ENCODE measurements at regions not wholly inside any gene's neighbourhood (a gene's known extent, or its start where the extent isn't known, plus 50 kb on each side); places are given as distances from the start of the nearest gene placed in this dataset.
"Not testable (repeated sequence)": the region's sequence is repeated elsewhere in the genome, so short reads cannot be mapped to it uniquely, and the experiment has no call there.

GRCh38 chr14:106153362-106153955 is 627.1 kb downstream of the TMEM121 start:
- H3K79me2 ChIP-seq (ENCODE audit: control insufficient read depth, insufficient read depth, low read length); BruUV-seq (replicated peaks); dilution Hi-C loops (cut with MboI; ENCODE audit: extremely low pct_ligation_motif_present, low sequenced_read_pairs); H3K9me1 ChIP-seq (replicated peaks; ENCODE audit: control insufficient read depth, extremely low read depth, insufficient read depth, low read length); H3K27ac ChIP-seq (ENCODE audit: insufficient read depth, low read depth, low read length); H3K9ac ChIP-seq (replicated peaks; ENCODE audit: extremely low read depth, insufficient read depth, low read length); H3K4me1 ChIP-seq (ENCODE audit: control insufficient read depth, extremely low read depth, insufficient read depth, low read length); H4K20me1 ChIP-seq (replicated peaks; ENCODE audit: control insufficient read depth, extremely low read depth, insufficient read depth, low read length); H3K4me3 ChIP-seq (replicated peaks in 1 of 3; ENCODE audit: insufficient read depth in 1 of 3, low read depth in 1 of 3, low read length in 3 of 3); H3K27me3 ChIP-seq (ENCODE audit: control insufficient read depth in 2 of 2, insufficient read depth in 2 of 2, low read length in 2 of 2); H3K9me3 ChIP-seq (replicated peaks; ENCODE audit: control insufficient read depth, insufficient read depth, low read length); H2AFZ ChIP-seq (ENCODE audit: low read depth, low read length); POLR2A ChIA-PET; DNase-seq (ENCODE audit: low read depth, low spot score); FAIRE-seq; H3K4me2 ChIP-seq (ENCODE audit: insufficient read depth, low read length); CTCF ChIA-PET; H3K36me3 ChIP-seq (ENCODE audit: control insufficient read depth in 2 of 2, extremely low read depth in 1 of 2, insufficient read depth in 2 of 2, low read length in 2 of 2): not testable (repeated sequence)
- intact Hi-C loops (cut with micrococcal nuclease) = loop anchor here (10.0 kb wide), 1 partner anchor 599 kb away; no protein-coding TSS in a partner anchor
- TF ChIP-seq CTCF (IDR thresholded peaks at IDR 0.05; ENCODE audit: extremely low read depth in 1 of 2, insufficient read depth in 1 of 2, low read depth in 1 of 2, low read length in 2 of 2) = peak; percentile 37 to 55

GRCh38 chr14:106163316-106163715 is 636.9 kb downstream of the TMEM121 start:
- no peaks in the 10 kb centered on the region for H3K4me1 ChIP-seq (ENCODE audit: control insufficient read depth, extremely low read depth, insufficient read depth, low read length)
- H3K27ac ChIP-seq (ENCODE audit: insufficient read depth, low read depth, low read length) = no peak overlapping the region
- no peaks in the 10 kb centered on the region for H3K79me2 ChIP-seq (ENCODE audit: control insufficient read depth, insufficient read depth, low read length)
- dilution Hi-C loops (cut with MboI; ENCODE audit: extremely low pct_ligation_motif_present, low sequenced_read_pairs) = no loop called here
- ChIA-PET CTCF (no interaction called here), POLR2A (no interaction called here)
- H2AFZ ChIP-seq (ENCODE audit: low read depth, low read length) = no peak overlapping the region
- no peak for TF ChIP-seq GATA2 (IDR thresholded peaks at IDR 0.05; ENCODE audit: insufficient read depth, insufficient read length, low read depth, low read length)
- TF ChIP-seq CTCF (IDR thresholded peaks at IDR 0.05; ENCODE audit: extremely low read depth in 1 of 2, insufficient read depth in 1 of 2, low read depth in 1 of 2, low read length in 2 of 2) = no peak
- TF ChIP-seq MAX (IDR thresholded peaks at IDR 0.05; ENCODE audit: insufficient read depth, insufficient read length) = no peak
- H3K4me3 ChIP-seq (replicated peaks in 1 of 3; ENCODE audit: insufficient read depth in 1 of 3, low read depth in 1 of 3, low read length in 3 of 3) = no peak overlapping the region
- no peaks in the 10 kb centered on the region for H3K36me3 ChIP-seq (ENCODE audit: control insufficient read depth in 2 of 2, extremely low read depth in 1 of 2, insufficient read depth in 2 of 2, low read length in 2 of 2)
- H4K20me1 ChIP-seq (replicated peaks; ENCODE audit: control insufficient read depth, extremely low read depth, insufficient read depth, low read length) = no peaks in the 10 kb centered on the region
- intact Hi-C loops (cut with micrococcal nuclease) = no loop called here
- no peak for FAIRE-seq
- H3K9me1 ChIP-seq (replicated peaks; ENCODE audit: control insufficient read depth, extremely low read depth, insufficient read depth, low read length) = no peaks in the 10 kb centered on the region
- no peaks in the 10 kb centered on the region for H3K9me3 ChIP-seq (replicated peaks; ENCODE audit: control insufficient read depth, insufficient read depth, low read length)
- no peak for DNase-seq (ENCODE audit: low read depth, low spot score)
- no peaks in the 10 kb centered on the region for H3K27me3 ChIP-seq (ENCODE audit: control insufficient read depth in 2 of 2, insufficient read depth in 2 of 2, low read length in 2 of 2)
- BruUV-seq (replicated peaks) = no TSS peak
- no peak overlapping the region for H3K4me2 ChIP-seq (ENCODE audit: insufficient read depth, low read length)
- H3K9ac ChIP-seq (replicated peaks; ENCODE audit: extremely low read depth, insufficient read depth, low read length) = no peak overlapping the region

GRCh38 chr14:106163812-106164211 is 637.4 kb downstream of the TMEM121 start:
- POLR2A ChIA-PET; H3K36me3 ChIP-seq (ENCODE audit: control insufficient read depth in 2 of 2, extremely low read depth in 1 of 2, insufficient read depth in 2 of 2, low read length in 2 of 2); H3K9ac ChIP-seq (replicated peaks; ENCODE audit: extremely low read depth, insufficient read depth, low read length); H3K4me2 ChIP-seq (ENCODE audit: insufficient read depth, low read length); H3K4me1 ChIP-seq (ENCODE audit: control insufficient read depth, extremely low read depth, insufficient read depth, low read length); DNase-seq (ENCODE audit: low read depth, low spot score); intact Hi-C loops (cut with micrococcal nuclease); H3K9me1 ChIP-seq (replicated peaks; ENCODE audit: control insufficient read depth, extremely low read depth, insufficient read depth, low read length); FAIRE-seq; dilution Hi-C loops (cut with MboI; ENCODE audit: extremely low pct_ligation_motif_present, low sequenced_read_pairs); BruUV-seq (replicated peaks); H4K20me1 ChIP-seq (replicated peaks; ENCODE audit: control insufficient read depth, extremely low read depth, insufficient read depth, low read length); CTCF ChIA-PET; H3K79me2 ChIP-seq (ENCODE audit: control insufficient read depth, insufficient read depth, low read length); H3K27me3 ChIP-seq (ENCODE audit: control insufficient read depth in 2 of 2, insufficient read depth in 2 of 2, low read length in 2 of 2); H3K4me3 ChIP-seq (replicated peaks in 1 of 3; ENCODE audit: insufficient read depth in 1 of 3, low read depth in 1 of 3, low read length in 3 of 3); H2AFZ ChIP-seq (ENCODE audit: low read depth, low read length); H3K27ac ChIP-seq (ENCODE audit: insufficient read depth, low read depth, low read length); H3K9me3 ChIP-seq (replicated peaks; ENCODE audit: control insufficient read depth, insufficient read depth, low read length): not testable (repeated sequence)

Measured in endothelial cell of umbilical vein (primary cell).